ENCODE measurements at regions not wholly inside any gene's neighbourhood (a gene's known extent, or its start where the extent isn't known, plus 50 kb on each side); places are given as distances from the start of the nearest gene placed in this dataset.

DNA sequence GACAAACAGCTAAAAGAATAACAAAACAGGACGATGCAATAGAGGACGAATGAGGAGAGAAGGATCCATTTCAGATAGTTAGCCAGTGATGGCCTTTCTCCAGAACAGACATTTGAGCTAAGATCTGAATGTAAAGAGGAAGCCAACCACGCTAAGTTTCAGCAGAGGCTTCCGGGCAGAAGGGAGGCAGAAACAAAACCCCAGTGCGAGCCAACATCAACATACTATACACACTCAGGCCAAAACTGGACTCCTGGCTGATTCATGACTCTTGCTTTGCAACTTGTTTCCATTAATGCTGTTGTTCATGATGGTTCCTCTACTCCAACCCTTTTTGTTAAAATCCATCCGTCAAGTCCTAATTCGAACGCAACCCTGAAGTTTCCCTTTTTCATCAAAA, 730.3 kb downstream of the TRIML1 start:
- no peak overlapping the region for H2AK5ac ChIP-seq (ENCODE audit: low read depth, low read length)
- no peak overlapping the region for H3K56ac ChIP-seq (ENCODE audit: extremely low read depth, insufficient read depth, low read length)
- no peak overlapping the region for H3K4me2 ChIP-seq (ENCODE audit: low read depth, low read length)
- in situ Hi-C loops (cut with MboI; ENCODE audit: low sequenced_read_pairs), result no loop called here
- dilution Hi-C loops (cut with HindIII; ENCODE audit: low sequenced_read_pairs, unreplicated experiment), result no loop called here
- no peak overlapping the region for H4K91ac ChIP-seq (ENCODE audit: insufficient read depth, low read depth, low read length)
- no peak for TF ChIP-seq SMC3 (IDR thresholded peaks at IDR 0.05; ENCODE audit: low read depth, low read length)
- no peak for TF ChIP-seq RCOR1 (IDR thresholded peaks at IDR 0.05; ENCODE audit: insufficient replicate concordance, low read length)
- TF ChIP-seq RAD21 (IDR thresholded peaks at IDR 0.05; ENCODE audit: low read length), result no peak
- TF ChIP-seq RFX5 (IDR thresholded peaks at IDR 0.05; ENCODE audit: low read depth, low read length), result no peak
- TF ChIP-seq, protein P1, sequence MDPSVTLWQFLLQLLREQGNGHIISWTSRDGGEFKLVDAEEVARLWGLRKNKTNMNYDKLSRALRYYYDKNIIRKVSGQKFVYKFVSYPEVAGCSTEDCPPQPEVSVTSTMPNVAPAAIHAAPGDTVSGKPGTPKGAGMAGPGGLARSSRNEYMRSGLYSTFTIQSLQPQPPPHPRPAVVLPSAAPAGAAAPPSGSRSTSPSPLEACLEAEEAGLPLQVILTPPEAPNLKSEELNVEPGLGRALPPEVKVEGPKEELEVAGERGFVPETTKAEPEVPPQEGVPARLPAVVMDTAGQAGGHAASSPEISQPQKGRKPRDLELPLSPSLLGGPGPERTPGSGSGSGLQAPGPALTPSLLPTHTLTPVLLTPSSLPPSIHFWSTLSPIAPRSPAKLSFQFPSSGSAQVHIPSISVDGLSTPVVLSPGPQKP (IDR thresholded peaks at IDR 0.05; ENCODE audit: borderline replicate concordance, low read depth, low read length), result no peak
- TF ChIP-seq BHLHE40 (IDR thresholded peaks at IDR 0.05; ENCODE audit: low read depth, low read length), result no peak
- no peak for TF ChIP-seq MXI1 (IDR thresholded peaks at IDR 0.05; ENCODE audit: borderline replicate concordance, low read depth, low read length)
- TF ChIP-seq MAFK (IDR thresholded peaks at IDR 0.05; ENCODE audit: low read depth, low read length), result no peak
- TF ChIP-seq CEBPB (IDR thresholded peaks at IDR 0.05; ENCODE audit: low read depth, low read length), result no peak
- TF ChIP-seq, protein P2, sequence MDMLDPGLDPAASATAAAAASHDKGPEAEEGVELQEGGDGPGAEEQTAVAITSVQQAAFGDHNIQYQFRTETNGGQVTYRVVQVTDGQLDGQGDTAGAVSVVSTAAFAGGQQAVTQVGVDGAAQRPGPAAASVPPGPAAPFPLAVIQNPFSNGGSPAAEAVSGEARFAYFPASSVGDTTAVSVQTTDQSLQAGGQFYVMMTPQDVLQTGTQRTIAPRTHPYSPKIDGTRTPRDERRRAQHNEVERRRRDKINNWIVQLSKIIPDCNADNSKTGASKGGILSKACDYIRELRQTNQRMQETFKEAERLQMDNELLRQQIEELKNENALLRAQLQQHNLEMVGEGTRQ (IDR thresholded peaks at IDR 0.05; ENCODE audit: low read depth, low read length), result no peak
- no peak for TF ChIP-seq FOS (IDR thresholded peaks at IDR 0.05; ENCODE audit: low read depth, low read length)
- no peak for TF ChIP-seq CHD1 (IDR thresholded peaks at IDR 0.05; ENCODE audit: low read depth, low read length)
- no peak for TF ChIP-seq POLR2A (IDR thresholded peaks at IDR 0.05; ENCODE audit: low read depth, low read length)
- no peak for TF ChIP-seq MAZ (IDR thresholded peaks at IDR 0.05; ENCODE audit: borderline replicate concordance, low read depth, low read length)
- TF ChIP-seq NFE2L2 (IDR thresholded peaks at IDR 0.05; ENCODE audit: low read depth, low read length), result no peak
- TF ChIP-seq, protein P3, sequence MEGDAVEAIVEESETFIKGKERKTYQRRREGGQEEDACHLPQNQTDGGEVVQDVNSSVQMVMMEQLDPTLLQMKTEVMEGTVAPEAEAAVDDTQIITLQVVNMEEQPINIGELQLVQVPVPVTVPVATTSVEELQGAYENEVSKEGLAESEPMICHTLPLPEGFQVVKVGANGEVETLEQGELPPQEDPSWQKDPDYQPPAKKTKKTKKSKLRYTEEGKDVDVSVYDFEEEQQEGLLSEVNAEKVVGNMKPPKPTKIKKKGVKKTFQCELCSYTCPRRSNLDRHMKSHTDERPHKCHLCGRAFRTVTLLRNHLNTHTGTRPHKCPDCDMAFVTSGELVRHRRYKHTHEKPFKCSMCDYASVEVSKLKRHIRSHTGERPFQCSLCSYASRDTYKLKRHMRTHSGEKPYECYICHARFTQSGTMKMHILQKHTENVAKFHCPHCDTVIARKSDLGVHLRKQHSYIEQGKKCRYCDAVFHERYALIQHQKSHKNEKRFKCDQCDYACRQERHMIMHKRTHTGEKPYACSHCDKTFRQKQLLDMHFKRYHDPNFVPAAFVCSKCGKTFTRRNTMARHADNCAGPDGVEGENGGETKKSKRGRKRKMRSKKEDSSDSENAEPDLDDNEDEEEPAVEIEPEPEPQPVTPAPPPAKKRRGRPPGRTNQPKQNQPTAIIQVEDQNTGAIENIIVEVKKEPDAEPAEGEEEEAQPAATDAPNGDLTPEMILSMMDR (conservative IDR thresholded peaks at IDR 0.05; ENCODE audit: low read depth, low read length), result no peak
- POLR2A ChIA-PET (ENCODE audit: unreplicated experiment), result no interaction called here
- no peak overlapping the region for H2BK20ac ChIP-seq (ENCODE audit: low read depth, low read length)
- no peaks in the 10 kb centered on the region for H3K9me3 ChIP-seq (ENCODE audit: control insufficient read depth, insufficient read depth, low read length)
- H3K14ac ChIP-seq (replicated peaks; ENCODE audit: low read depth, low read length), result no peak overlapping the region
- H3K18ac ChIP-seq (ENCODE audit: low read depth, low read length), result no peak overlapping the region
- H3K23ac ChIP-seq (ENCODE audit: low read depth, low read length), result no peak overlapping the region
- BruUV-seq (replicated peaks), result no TSS peak
- no peak overlapping the region for H2AK9ac ChIP-seq (replicated peaks; ENCODE audit: low read depth, low read length, poor library complexity)
- no peaks in the 10 kb centered on the region for H3K27me3 ChIP-seq (ENCODE audit: control insufficient read depth, insufficient read depth, low read length)
- no peak overlapping the region for H2BK120ac ChIP-seq (ENCODE audit: low read depth, low read length)
- no peaks in the 10 kb centered on the region for H3K9me1 ChIP-seq (ENCODE audit: insufficient read depth, low read length)
- H4K5ac ChIP-seq (ENCODE audit: low read depth, low read length), result no peak overlapping the region
- peak overlapping the region; percentile 61 for H2AFZ ChIP-seq (replicated peaks; ENCODE audit: low read length, poor library complexity)
- CTCF ChIA-PET, result no interaction called here
- WGBS, 2 experiments (ENCODE audit: extremely low coverage in 2 of 2, insufficient read length in 1 of 2), result no CpG with 5 or more reads among the region's 8 CpGs
- H3K9ac ChIP-seq (ENCODE audit: low read depth, low read length), result no peak overlapping the region
- intact Hi-C loops (cut with micrococcal nuclease), result no loop called here
- no peak overlapping the region for H2BK15ac ChIP-seq (ENCODE audit: low read depth, low read length)
- H3K36me3 ChIP-seq (ENCODE audit: control insufficient read depth, insufficient read depth, low read length), result no peaks in the 10 kb centered on the region
- no peak overlapping the region for H2BK5ac ChIP-seq (ENCODE audit: low read depth, low read length, poor library complexity, severe bottlenecking)
- no peak; the same call in 1 of the 2 replicates for ATAC-seq (ENCODE audit: low read depth)
- no peaks in the 10 kb centered on the region for H3K79me1 ChIP-seq (ENCODE audit: low read depth in 1 of 2, low read length in 2 of 2)
- DNase-seq, result peak; percentile 53
- H3K4me1 ChIP-seq (ENCODE audit: control insufficient read depth, insufficient read depth, low read length), result no peaks in the 10 kb centered on the region
- no peak overlapping the region for H3K27ac ChIP-seq (ENCODE audit: insufficient read depth, low read length)
- peak overlapping the region in 1 of 2 experiments; percentile 25; a peak in 1 of 4 replicates for H4K8ac ChIP-seq (ENCODE audit: low read depth in 2 of 2, low read length in 2 of 2)
- H3K4me3 ChIP-seq (ENCODE audit: insufficient read depth, low read depth, low read length), result no peak overlapping the region
- no peak overlapping the region for H3K4ac ChIP-seq (ENCODE audit: low read depth, low read length)
- no peaks in the 10 kb centered on the region for H4K20me1 ChIP-seq (ENCODE audit: insufficient read depth, low read length)

Measured in IMR-90 (cell line).